NOMO-1 (cell line): ENCODE measurements at regions not wholly inside any gene's neighbourhood (a gene's known extent, or its start where the extent isn't known, plus 50 kb on each side); places are given as distances from the start of the nearest gene placed in this dataset.
"Not testable (repeated sequence)": the region's sequence is repeated elsewhere in the genome, so short reads cannot be mapped to it uniquely, and the experiment has no call there.

Source experiments
- DNase-seq, 2 experiments: peaks; one replicate each; lab custom pipeline; 2025; ENCODE audit not compliant: unreplicated experiment in 2 of 2; lab: John Stamatoyannopoulos, UW

- no peak for DNase-seq
Measured at GRCh38 chr9:89853161-89853560, 248.3 kb downstream of the GADD45G start.

- DNase-seq: no peak
Measured at GRCh38 chr9:89853931-89854330, 249.1 kb downstream of the GADD45G start.

- no peak for DNase-seq
Measured at GRCh38 chr9:89854715-89855475, 250.1 kb downstream of the GADD45G start.

GRCh38 chr9:89856296-89856695 lies 251.5 kb downstream of the GADD45G start:
- not testable (repeated sequence) for DNase-seq

GRCh38 chr9:89856950-89857349 lies 252.1 kb downstream of the GADD45G start:
- not testable (repeated sequence) for DNase-seq

GRCh38 chr9:89859842-89860241 lies 255.0 kb downstream of the GADD45G start:
- DNase-seq: not testable (repeated sequence)

- not testable (repeated sequence) for DNase-seq
Measured at GRCh38 chr9:89861371-89861770, 256.6 kb downstream of the GADD45G start.

GRCh38 chr9:89862316-89862715 lies 257.5 kb downstream of the GADD45G start:
- no peak for DNase-seq

GRCh38 chr9:89863141-89863540 lies 258.3 kb downstream of the GADD45G start:
- DNase-seq: no peak

- no peak for DNase-seq
Measured at GRCh38 chr9:89863837-89864236, 259.0 kb downstream of the GADD45G start.

- no peak for DNase-seq
Measured at GRCh38 chr9:89864257-89864656, 259.4 kb downstream of the GADD45G start.

GRCh38 chr9:89864731-89865130 lies 259.9 kb downstream of the GADD45G start:
- no peak for DNase-seq

GRCh38 chr9:89865357-89865756 lies 260.5 kb downstream of the GADD45G start:
- DNase-seq: no peak

- no peak for DNase-seq
Measured at GRCh38 chr9:89865981-89866380, 261.2 kb downstream of the GADD45G start.

- DNase-seq: no peak
Measured at GRCh38 chr9:89866701-89867100, 261.9 kb downstream of the GADD45G start.

GRCh38 chr9:89868100-89868499 lies 263.3 kb downstream of the GADD45G start:
- no peak for DNase-seq

- no peak for DNase-seq
Measured at GRCh38 chr9:89869793-89870580, 265.2 kb downstream of the GADD45G start.

- DNase-seq: no peak
Measured at GRCh38 chr9:89871871-89872331, 267.1 kb downstream of the GADD45G start.

GRCh38 chr9:89872426-89872912 lies 267.7 kb downstream of the GADD45G start:
- DNase-seq: no peak

GRCh38 chr9:89872913-89873707 lies 268.3 kb downstream of the GADD45G start:
- DNase-seq: no peak

GRCh38 chr9:89873801-89874200 lies 269.0 kb downstream of the GADD45G start:
- no peak for DNase-seq
